ENCODE measurements at regions not wholly inside any gene's neighbourhood (a gene's known extent, or its start where the extent isn't known, plus 50 kb on each side); places are given as distances from the start of the nearest gene placed in this dataset.

DNA sequence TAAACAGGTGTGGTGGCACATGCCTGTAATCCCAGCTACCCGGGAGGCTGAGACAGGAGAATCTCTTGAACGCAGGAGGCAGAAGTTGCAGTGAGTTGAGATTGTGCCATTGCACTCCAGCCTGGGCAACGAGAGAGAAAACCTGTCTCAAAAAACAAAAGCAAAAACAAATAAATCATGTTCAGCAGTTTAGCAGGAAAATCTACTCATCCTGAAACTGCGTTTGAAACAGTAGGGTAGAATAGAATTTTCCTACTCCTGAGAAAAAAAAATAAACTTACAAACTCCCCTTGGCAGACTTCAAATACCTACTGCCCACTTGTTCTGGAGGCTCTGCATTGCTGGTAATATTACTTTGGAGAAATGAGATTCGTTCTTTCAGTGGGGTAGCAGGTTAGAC, 367.7 kb downstream of the GADD45G start:
- Histone ChIP-seq H3K36me3 (no peaks in the 10 kb centered on the region), H3K9me3 (no peaks in the 10 kb centered on the region), H3K4me3 (no peak overlapping the region), H3K27ac (no peak overlapping the region), H3K27me3 (ENCODE audit: low read depth) (no peaks in the 10 kb centered on the region), H3K4me1 (peaks cover 9% of the 10 kb centered on the region)
- DNase-seq (no peak), ATAC-seq (no peak)
- TF ChIP-seq CTCF (IDR thresholded peaks at IDR 0.05): no peak
- intact Hi-C loops (cut with DNase I): no loop called here

- TF ChIP-seq CTCF (IDR thresholded peaks at IDR 0.05): no peak
- no peaks in the 10 kb centered on the region for H3K36me3 ChIP-seq
- intact Hi-C loops (cut with DNase I): no loop called here
- ATAC-seq: no peak
- H3K4me1 ChIP-seq: peaks cover 9% of the 10 kb centered on the region
- H3K9me3 ChIP-seq: no peaks in the 10 kb centered on the region
- no peak for DNase-seq
- no peak overlapping the region for H3K27ac ChIP-seq
- H3K4me3 ChIP-seq: no peak overlapping the region
- no peaks in the 10 kb centered on the region for H3K27me3 ChIP-seq (ENCODE audit: low read depth)
These were observed 369.8 kb downstream of the GADD45G start for GRCh38 chr9:89974582-89974981.

DNA sequence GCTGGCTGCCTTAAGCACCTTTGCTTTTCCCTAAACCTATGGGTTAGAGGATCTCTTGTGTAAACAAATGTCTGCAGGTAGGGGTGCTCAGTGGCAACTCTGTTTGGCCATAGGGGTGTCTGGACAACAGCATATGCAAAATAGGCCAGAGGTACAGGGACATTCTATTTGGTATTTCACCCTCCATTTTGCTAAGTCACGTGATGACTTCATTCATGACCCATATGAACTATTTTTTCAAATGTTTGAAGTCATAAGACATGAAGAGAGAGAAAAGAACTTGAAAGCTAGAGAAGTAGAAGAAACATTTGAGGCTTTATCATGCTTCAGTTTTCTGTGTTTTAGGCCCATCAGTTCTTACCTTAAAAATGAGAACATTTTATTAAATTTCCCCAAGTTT, 370.2 kb downstream of the GADD45G start:
- TF ChIP-seq CTCF (IDR thresholded peaks at IDR 0.05): no peak
- no peak overlapping the region for H3K4me3 ChIP-seq

GRCh38 chr9:89975630-89976029, 370.8 kb downstream of the GADD45G start:
- TF ChIP-seq CTCF (IDR thresholded peaks at IDR 0.05): no peak
- H3K36me3 ChIP-seq: no peaks in the 10 kb centered on the region
- peaks cover 9% of the 10 kb centered on the region for H3K4me1 ChIP-seq
- DNase-seq: no peak
- no peaks in the 10 kb centered on the region for H3K9me3 ChIP-seq
- no peak overlapping the region for H3K27ac ChIP-seq
- H3K4me3 ChIP-seq: no peak overlapping the region
- ATAC-seq: peak; percentile 48 to 72
- H3K27me3 ChIP-seq (ENCODE audit: low read depth): no peaks in the 10 kb centered on the region
- intact Hi-C loops (cut with DNase I): no loop called here

More for the DNA sequence above, 370.2 kb downstream of the GADD45G start:
- Histone ChIP-seq H3K27ac (no peak overlapping the region), H3K27me3 (ENCODE audit: low read depth) (no peaks in the 10 kb centered on the region), H3K4me1 (peaks cover 9% of the 10 kb centered on the region), H3K9me3 (no peaks in the 10 kb centered on the region), H3K36me3 (no peaks in the 10 kb centered on the region)
- intact Hi-C loops (cut with DNase I): no loop called here
- no peak for DNase-seq
- ATAC-seq: no peak

- Histone ChIP-seq H3K4me3 (no peak overlapping the region), H3K4me1 (peaks cover 9% of the 10 kb centered on the region), H3K27me3 (ENCODE audit: low read depth) (no peaks in the 10 kb centered on the region), H3K36me3 (no peaks in the 10 kb centered on the region), H3K27ac (no peak overlapping the region), H3K9me3 (no peaks in the 10 kb centered on the region)
- peak in 1 of 2 donors; percentile 45 for ATAC-seq
- TF ChIP-seq CTCF (IDR thresholded peaks at IDR 0.05): peak; percentile 36
- no peak for DNase-seq
- intact Hi-C loops (cut with DNase I): no loop called here
These were observed 373.4 kb downstream of the GADD45G start for GRCh38 chr9:89978185-89978584.

DNA sequence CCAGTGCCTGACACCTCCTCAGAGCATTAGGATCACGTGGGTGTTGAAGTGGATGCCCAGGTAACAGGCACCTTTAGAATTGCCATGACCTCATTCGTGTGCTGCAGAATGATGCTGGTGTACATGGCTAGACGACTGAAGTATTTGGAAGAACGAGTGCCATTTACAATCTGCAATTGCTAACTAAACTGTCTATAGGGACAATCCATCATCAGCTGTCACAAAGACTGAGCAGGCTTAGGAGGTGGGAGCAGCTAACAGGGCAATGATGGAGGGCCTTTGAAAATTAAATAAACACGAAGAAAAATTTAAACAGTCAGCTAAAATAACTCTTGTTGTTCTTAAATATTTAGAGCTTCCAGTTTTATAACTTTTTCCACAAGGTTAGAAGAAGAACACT, 375.8 kb downstream of the GADD45G start:
- intact Hi-C loops (cut with DNase I): no loop called here

More for the DNA sequence above, 375.8 kb downstream of the GADD45G start:
- Histone ChIP-seq H3K27me3 (ENCODE audit: low read depth) (no peaks in the 10 kb centered on the region), H3K36me3 (no peaks in the 10 kb centered on the region), H3K27ac (no peak overlapping the region), H3K9me3 (no peaks in the 10 kb centered on the region), H3K4me3 (no peak overlapping the region), H3K4me1 (peaks cover 2% of the 10 kb centered on the region)
- ATAC-seq (no peak), DNase-seq (no peak)
- TF ChIP-seq CTCF (IDR thresholded peaks at IDR 0.05): no peak

All from lower lobe of right lung (tissue), 2 donors.